Retina (tissue), 1 donor: ENCODE measurements at regions not wholly inside any gene's neighbourhood (a gene's known extent, or its start where the extent isn't known, plus 50 kb on each side); places are given as distances from the start of the nearest gene placed in this dataset.

ENCODE experiments used
- DNase-seq: peaks from one replicate; pipeline ENCODE4 v3.0.0-alpha.2; 2016

- no peak for DNase-seq
Measured at GRCh38 chr3:194974468-194975135, 288.9 kb downstream of the FAM43A start.

GRCh38 chr3:194976049-194976451, 290.4 kb downstream of the FAM43A start:
- no peak for DNase-seq

GRCh38 chr3:194976874-194977273, 291.2 kb downstream of the FAM43A start:
- no peak for DNase-seq

- no peak for DNase-seq
Measured at GRCh38 chr3:194977356-194977755, 291.7 kb downstream of the FAM43A start.

- no peak for DNase-seq
Measured at GRCh38 chr3:194979173-194979572, 291.8 kb downstream of the XXYLT1 start.

- DNase-seq = no peak
Measured at GRCh38 chr3:194982472-194982871, 288.5 kb downstream of the XXYLT1 start.

GRCh38 chr3:194983121-194983520, 287.8 kb downstream of the XXYLT1 start:
- no peak for DNase-seq

GRCh38 chr3:194983620-194984019, 287.3 kb downstream of the XXYLT1 start:
- DNase-seq = no peak

- DNase-seq = peak; percentile 42
Measured at GRCh38 chr3:194984066-194984465, 286.9 kb downstream of the XXYLT1 start.

GRCh38 chr3:194984622-194985021, 286.3 kb downstream of the XXYLT1 start:
- no peak for DNase-seq

GRCh38 chr3:194985031-194985578, 285.9 kb downstream of the XXYLT1 start:
- peak; percentile 67 for DNase-seq

- DNase-seq = no peak
Measured at GRCh38 chr3:194986208-194987043, 284.5 kb downstream of the XXYLT1 start.

GRCh38 chr3:194987571-194988494, 283.1 kb downstream of the XXYLT1 start:
- DNase-seq = no peak

GRCh38 chr3:194988495-194989165, 282.3 kb downstream of the XXYLT1 start:
- DNase-seq = no peak

GRCh38 chr3:194989241-194989640, 281.7 kb downstream of the XXYLT1 start:
- DNase-seq = no peak

GRCh38 chr3:194990454-194991337, 280.3 kb downstream of the XXYLT1 start:
- DNase-seq = no peak

- DNase-seq = no peak
Measured at GRCh38 chr3:194991338-194991654, 279.7 kb downstream of the XXYLT1 start.

- no peak for DNase-seq
Measured at GRCh38 chr3:194993896-194994295, 277.1 kb downstream of the XXYLT1 start.

GRCh38 chr3:194994551-194994981, 276.4 kb downstream of the XXYLT1 start:
- no peak for DNase-seq

- no peak for DNase-seq
Measured at GRCh38 chr3:194995334-194995733, 275.6 kb downstream of the XXYLT1 start.

GRCh38 chr3:194995922-194996321, 275.0 kb downstream of the XXYLT1 start:
- DNase-seq = no peak
